ENCODE measurements at regions not wholly inside any gene's neighbourhood (a gene's known extent, or its start where the extent isn't known, plus 50 kb on each side); places are given as distances from the start of the nearest gene placed in this dataset.

GRCh38 chr1:218718977-218719376, 373.8 kb downstream of the TGFB2 start:
- Histone ChIP-seq H3K9me3 (replicated peaks; ENCODE audit: control insufficient read depth, insufficient read depth, low read depth, low read length) (no peaks in the 10 kb centered on the region), H3K4me1 (replicated peaks in 1 of 2; ENCODE audit: control insufficient read depth in 2 of 2, insufficient read depth in 2 of 2, low read length in 2 of 2) (no peaks in the 10 kb centered on the region), H3K9ac (ENCODE audit: insufficient read depth in 1 of 2, low read depth in 2 of 2, low read length in 2 of 2) (no peak overlapping the region), H3K79me2 (ENCODE audit: control insufficient read depth, insufficient read depth, low read length) (no peaks in the 10 kb centered on the region), H4K20me1 (replicated peaks; ENCODE audit: control insufficient read depth, insufficient read depth, low read length) (no peaks in the 10 kb centered on the region), H3K27ac (ENCODE audit: extremely low read depth, low read depth, low read length) (no peak overlapping the region), H3K9me1 (ENCODE audit: control insufficient read depth, insufficient read depth, low read length) (no peaks in the 10 kb centered on the region), H3K4me2 (ENCODE audit: insufficient read depth, low read length) (no peak overlapping the region), H3K36me3 (ENCODE audit: control insufficient read depth, insufficient read depth, low read length) (no peaks in the 10 kb centered on the region), H3K27me3 (ENCODE audit: control insufficient read depth in 2 of 2, insufficient read depth in 2 of 2, low read length in 2 of 2) (no peaks in the 10 kb centered on the region), H2AFZ (ENCODE audit: low read depth, low read length) (no peak overlapping the region), H3K4me3 (no peak overlapping the region)
- no TSS peak for BruUV-seq (replicated peaks)
- no peak for ATAC-seq
- ChIA-PET CTCF (ENCODE audit: low intra/inter-chr PET ratio) (no interaction called here), POLR2A (no interaction called here)
- 0% methylated on average over 4 of the region's 4 CpGs for WGBS (ENCODE audit: insufficient coverage, low coverage, missing lambda C conversion rate)
- in situ Hi-C loops (cut with MboI) (no loop called here), intact Hi-C loops (cut with micrococcal nuclease) (no loop called here)
- TF ChIP-seq TAL1 (IDR thresholded peaks at IDR 0.05) (no peak), ZNF436 (CRISPR knock-in tag; IDR thresholded peaks at IDR 0.05) (no peak), KAT8 (IDR thresholded peaks at IDR 0.05; ENCODE audit: low read depth) (no peak)
- DNase-seq (ENCODE audit: extremely low read depth in 1 of 4, low spot score in 3 of 4): no peak
- FAIRE-seq: no peak

- ChIA-PET CTCF (ENCODE audit: low intra/inter-chr PET ratio) (no interaction called here), POLR2A (no interaction called here)
- TF ChIP-seq TSHZ1 (CRISPR knock-in tag; IDR thresholded peaks at IDR 0.05) (no peak), BCLAF1 (IDR thresholded peaks at IDR 0.05; ENCODE audit: borderline replicate concordance in 1 of 2, control insufficient read depth in 1 of 2, low read depth in 2 of 2, low read length in 1 of 2) (no peak), RBBP5 (IDR thresholded peaks at IDR 0.05; ENCODE audit: borderline replicate concordance, insufficient read depth, low read length, poor library complexity, severe bottlenecking) (no peak), CBX2 (IDR thresholded peaks at IDR 0.05; ENCODE audit: insufficient read depth, low read length, poor library complexity, severe bottlenecking) (no peak), ZNF668 (CRISPR knock-in tag; IDR thresholded peaks at IDR 0.05) (no peak)
- H4K20me1 ChIP-seq (replicated peaks; ENCODE audit: control insufficient read depth, insufficient read depth, low read length): no peaks in the 10 kb centered on the region
- no peak overlapping the region for H3K27ac ChIP-seq (ENCODE audit: extremely low read depth, low read depth, low read length)
- in situ Hi-C loops (cut with MboI): no loop called here
- no peaks in the 10 kb centered on the region; the same call in 1 of the 2 replicates for H3K9me3 ChIP-seq (replicated peaks; ENCODE audit: control insufficient read depth, insufficient read depth, low read depth, low read length)
- no peaks in the 10 kb centered on the region for H3K27me3 ChIP-seq (ENCODE audit: control insufficient read depth in 2 of 2, insufficient read depth in 2 of 2, low read length in 2 of 2)
- H3K36me3 ChIP-seq (ENCODE audit: control insufficient read depth, insufficient read depth, low read length): no peaks in the 10 kb centered on the region
- H3K4me3 ChIP-seq: no peak overlapping the region
- no peaks in the 10 kb centered on the region for H3K79me2 ChIP-seq (ENCODE audit: control insufficient read depth, insufficient read depth, low read length)
- ATAC-seq (no peak), FAIRE-seq (no peak), DNase-seq (ENCODE audit: extremely low read depth in 1 of 4, low spot score in 3 of 4) (no peak)
- BruUV-seq (replicated peaks): no TSS peak
- H3K4me1 ChIP-seq (replicated peaks in 1 of 2; ENCODE audit: control insufficient read depth in 2 of 2, insufficient read depth in 2 of 2, low read length in 2 of 2): no peaks in the 10 kb centered on the region
- no peak overlapping the region for H3K4me2 ChIP-seq (ENCODE audit: insufficient read depth, low read length)
- 0% methylated on average over 1 of the region's 1 CpG for WGBS (ENCODE audit: insufficient coverage, low coverage, missing lambda C conversion rate)
- intact Hi-C loops (cut with micrococcal nuclease): no loop called here
- H2AFZ ChIP-seq (ENCODE audit: low read depth, low read length): no peak overlapping the region
- H3K9me1 ChIP-seq (ENCODE audit: control insufficient read depth, insufficient read depth, low read length): no peaks in the 10 kb centered on the region
- H3K9ac ChIP-seq (ENCODE audit: insufficient read depth in 1 of 2, low read depth in 2 of 2, low read length in 2 of 2): no peak overlapping the region
Observed at GRCh38 chr1:218728898-218729565, 383.9 kb downstream of the TGFB2 start.
